ENCODE measurements at regions not wholly inside any gene's neighbourhood (a gene's known extent, or its start where the extent isn't known, plus 50 kb on each side); places are given as distances from the start of the nearest gene placed in this dataset.

DNA sequence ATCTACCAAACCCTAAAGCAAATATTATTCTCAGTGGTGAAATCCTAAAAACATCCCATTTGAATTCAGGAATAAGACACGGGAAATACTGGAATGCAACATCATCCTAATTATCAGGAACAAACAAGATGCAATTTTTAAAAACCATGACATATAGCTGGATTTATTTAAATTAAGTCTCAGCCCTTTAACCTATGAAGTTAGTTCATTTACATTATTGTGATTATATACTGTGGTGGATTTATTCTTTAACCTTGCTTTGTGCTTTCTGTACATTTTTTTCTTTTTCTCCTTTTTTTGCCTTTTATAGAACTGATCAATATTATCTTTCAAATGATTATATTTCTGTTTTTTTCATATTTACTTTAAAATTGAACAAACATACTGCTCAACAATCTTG, 59.8 kb upstream of the ARMC2 start:
- no peak overlapping the region for H3K27ac Mint-ChIP-seq
- no peak overlapping the region for H3K4me2 ChIP-seq
- H3K4me1 Mint-ChIP-seq: no peaks in the 10 kb centered on the region
- no peaks in the 10 kb centered on the region for H3K9me2 ChIP-seq (ENCODE audit: insufficient read depth)
- H3K36me3 ChIP-seq (ENCODE audit: insufficient read depth): no peaks in the 10 kb centered on the region
- peaks cover 9% of the 10 kb centered on the region; the same call in 2 of the 3 replicates for H3K9me3 Mint-ChIP-seq
- H2AFZ ChIP-seq: no peak overlapping the region
- peaks cover under 1% of the 10 kb centered on the region; the same call in 1 of the 2 replicates for H3K4me1 ChIP-seq (ENCODE audit: insufficient read depth)
- H3K4me3 ChIP-seq: no peak overlapping the region
- no peaks in the 10 kb centered on the region for H3F3A ChIP-seq (replicated peaks; ENCODE audit: low read depth)
- DNase-seq (ENCODE audit: low spot score) (no peak), ATAC-seq (no peak)
- H4K20me1 ChIP-seq (replicated peaks; ENCODE audit: insufficient read depth): no peaks in the 10 kb centered on the region
- H3K4me3 Mint-ChIP-seq: no peak overlapping the region
- H3K36me3 Mint-ChIP-seq (ENCODE audit: low read depth): no peaks in the 10 kb centered on the region; the same call in 2 of the 3 replicates
- no peak overlapping the region for H3K27ac ChIP-seq (ENCODE audit: low read depth)
- H3K27me3 ChIP-seq (ENCODE audit: insufficient read depth): no peaks in the 10 kb centered on the region
- H3K27me3 Mint-ChIP-seq (ENCODE audit: insufficient read depth, low read depth, poor library complexity): peaks cover under 1% of the 10 kb centered on the region
- H3K79me2 ChIP-seq (replicated peaks; ENCODE audit: insufficient read depth): no peaks in the 10 kb centered on the region
- TF ChIP-seq, protein P1, sequence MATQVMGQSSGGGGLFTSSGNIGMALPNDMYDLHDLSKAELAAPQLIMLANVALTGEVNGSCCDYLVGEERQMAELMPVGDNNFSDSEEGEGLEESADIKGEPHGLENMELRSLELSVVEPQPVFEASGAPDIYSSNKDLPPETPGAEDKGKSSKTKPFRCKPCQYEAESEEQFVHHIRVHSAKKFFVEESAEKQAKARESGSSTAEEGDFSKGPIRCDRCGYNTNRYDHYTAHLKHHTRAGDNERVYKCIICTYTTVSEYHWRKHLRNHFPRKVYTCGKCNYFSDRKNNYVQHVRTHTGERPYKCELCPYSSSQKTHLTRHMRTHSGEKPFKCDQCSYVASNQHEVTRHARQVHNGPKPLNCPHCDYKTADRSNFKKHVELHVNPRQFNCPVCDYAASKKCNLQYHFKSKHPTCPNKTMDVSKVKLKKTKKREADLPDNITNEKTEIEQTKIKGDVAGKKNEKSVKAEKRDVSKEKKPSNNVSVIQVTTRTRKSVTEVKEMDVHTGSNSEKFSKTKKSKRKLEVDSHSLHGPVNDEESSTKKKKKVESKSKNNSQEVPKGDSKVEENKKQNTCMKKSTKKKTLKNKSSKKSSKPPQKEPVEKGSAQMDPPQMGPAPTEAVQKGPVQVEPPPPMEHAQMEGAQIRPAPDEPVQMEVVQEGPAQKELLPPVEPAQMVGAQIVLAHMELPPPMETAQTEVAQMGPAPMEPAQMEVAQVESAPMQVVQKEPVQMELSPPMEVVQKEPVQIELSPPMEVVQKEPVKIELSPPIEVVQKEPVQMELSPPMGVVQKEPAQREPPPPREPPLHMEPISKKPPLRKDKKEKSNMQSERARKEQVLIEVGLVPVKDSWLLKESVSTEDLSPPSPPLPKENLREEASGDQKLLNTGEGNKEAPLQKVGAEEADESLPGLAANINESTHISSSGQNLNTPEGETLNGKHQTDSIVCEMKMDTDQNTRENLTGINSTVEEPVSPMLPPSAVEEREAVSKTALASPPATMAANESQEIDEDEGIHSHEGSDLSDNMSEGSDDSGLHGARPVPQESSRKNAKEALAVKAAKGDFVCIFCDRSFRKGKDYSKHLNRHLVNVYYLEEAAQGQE (IDR thresholded peaks at IDR 0.05; ENCODE audit: unreplicated experiment): no peak
- TF ChIP-seq CTCF (conservative IDR thresholded peaks at IDR 0.05; ENCODE audit: low read depth in 2 of 2) (no peak), NANOG (IDR thresholded peaks at IDR 0.05; ENCODE audit: borderline replicate concordance) (no peak), STAT1 (IDR thresholded peaks at IDR 0.05; ENCODE audit: unreplicated experiment) (no peak), ZNF331 (CRISPR knock-in tag; IDR thresholded peaks at IDR 0.05; ENCODE audit: low read depth) (no peak), JUNB (IDR thresholded peaks at IDR 0.05; ENCODE audit: unreplicated experiment) (no peak), ZNF114 (CRISPR knock-in tag; IDR thresholded peaks at IDR 0.05) (no peak), EZH2phosphoT487 (IDR thresholded peaks at IDR 0.05; ENCODE audit: unreplicated experiment) (no peak), EZH2 (IDR thresholded peaks at IDR 0.05; ENCODE audit: low read depth, unreplicated experiment) (no peak), POLR2AphosphoS5 (IDR thresholded peaks at IDR 0.05; ENCODE audit: low read depth) (no peak), CREB1 (CRISPR knock-in tag; IDR thresholded peaks at IDR 0.05; ENCODE audit: low read depth) (no peak)
- TF ChIP-seq, protein P2, sequence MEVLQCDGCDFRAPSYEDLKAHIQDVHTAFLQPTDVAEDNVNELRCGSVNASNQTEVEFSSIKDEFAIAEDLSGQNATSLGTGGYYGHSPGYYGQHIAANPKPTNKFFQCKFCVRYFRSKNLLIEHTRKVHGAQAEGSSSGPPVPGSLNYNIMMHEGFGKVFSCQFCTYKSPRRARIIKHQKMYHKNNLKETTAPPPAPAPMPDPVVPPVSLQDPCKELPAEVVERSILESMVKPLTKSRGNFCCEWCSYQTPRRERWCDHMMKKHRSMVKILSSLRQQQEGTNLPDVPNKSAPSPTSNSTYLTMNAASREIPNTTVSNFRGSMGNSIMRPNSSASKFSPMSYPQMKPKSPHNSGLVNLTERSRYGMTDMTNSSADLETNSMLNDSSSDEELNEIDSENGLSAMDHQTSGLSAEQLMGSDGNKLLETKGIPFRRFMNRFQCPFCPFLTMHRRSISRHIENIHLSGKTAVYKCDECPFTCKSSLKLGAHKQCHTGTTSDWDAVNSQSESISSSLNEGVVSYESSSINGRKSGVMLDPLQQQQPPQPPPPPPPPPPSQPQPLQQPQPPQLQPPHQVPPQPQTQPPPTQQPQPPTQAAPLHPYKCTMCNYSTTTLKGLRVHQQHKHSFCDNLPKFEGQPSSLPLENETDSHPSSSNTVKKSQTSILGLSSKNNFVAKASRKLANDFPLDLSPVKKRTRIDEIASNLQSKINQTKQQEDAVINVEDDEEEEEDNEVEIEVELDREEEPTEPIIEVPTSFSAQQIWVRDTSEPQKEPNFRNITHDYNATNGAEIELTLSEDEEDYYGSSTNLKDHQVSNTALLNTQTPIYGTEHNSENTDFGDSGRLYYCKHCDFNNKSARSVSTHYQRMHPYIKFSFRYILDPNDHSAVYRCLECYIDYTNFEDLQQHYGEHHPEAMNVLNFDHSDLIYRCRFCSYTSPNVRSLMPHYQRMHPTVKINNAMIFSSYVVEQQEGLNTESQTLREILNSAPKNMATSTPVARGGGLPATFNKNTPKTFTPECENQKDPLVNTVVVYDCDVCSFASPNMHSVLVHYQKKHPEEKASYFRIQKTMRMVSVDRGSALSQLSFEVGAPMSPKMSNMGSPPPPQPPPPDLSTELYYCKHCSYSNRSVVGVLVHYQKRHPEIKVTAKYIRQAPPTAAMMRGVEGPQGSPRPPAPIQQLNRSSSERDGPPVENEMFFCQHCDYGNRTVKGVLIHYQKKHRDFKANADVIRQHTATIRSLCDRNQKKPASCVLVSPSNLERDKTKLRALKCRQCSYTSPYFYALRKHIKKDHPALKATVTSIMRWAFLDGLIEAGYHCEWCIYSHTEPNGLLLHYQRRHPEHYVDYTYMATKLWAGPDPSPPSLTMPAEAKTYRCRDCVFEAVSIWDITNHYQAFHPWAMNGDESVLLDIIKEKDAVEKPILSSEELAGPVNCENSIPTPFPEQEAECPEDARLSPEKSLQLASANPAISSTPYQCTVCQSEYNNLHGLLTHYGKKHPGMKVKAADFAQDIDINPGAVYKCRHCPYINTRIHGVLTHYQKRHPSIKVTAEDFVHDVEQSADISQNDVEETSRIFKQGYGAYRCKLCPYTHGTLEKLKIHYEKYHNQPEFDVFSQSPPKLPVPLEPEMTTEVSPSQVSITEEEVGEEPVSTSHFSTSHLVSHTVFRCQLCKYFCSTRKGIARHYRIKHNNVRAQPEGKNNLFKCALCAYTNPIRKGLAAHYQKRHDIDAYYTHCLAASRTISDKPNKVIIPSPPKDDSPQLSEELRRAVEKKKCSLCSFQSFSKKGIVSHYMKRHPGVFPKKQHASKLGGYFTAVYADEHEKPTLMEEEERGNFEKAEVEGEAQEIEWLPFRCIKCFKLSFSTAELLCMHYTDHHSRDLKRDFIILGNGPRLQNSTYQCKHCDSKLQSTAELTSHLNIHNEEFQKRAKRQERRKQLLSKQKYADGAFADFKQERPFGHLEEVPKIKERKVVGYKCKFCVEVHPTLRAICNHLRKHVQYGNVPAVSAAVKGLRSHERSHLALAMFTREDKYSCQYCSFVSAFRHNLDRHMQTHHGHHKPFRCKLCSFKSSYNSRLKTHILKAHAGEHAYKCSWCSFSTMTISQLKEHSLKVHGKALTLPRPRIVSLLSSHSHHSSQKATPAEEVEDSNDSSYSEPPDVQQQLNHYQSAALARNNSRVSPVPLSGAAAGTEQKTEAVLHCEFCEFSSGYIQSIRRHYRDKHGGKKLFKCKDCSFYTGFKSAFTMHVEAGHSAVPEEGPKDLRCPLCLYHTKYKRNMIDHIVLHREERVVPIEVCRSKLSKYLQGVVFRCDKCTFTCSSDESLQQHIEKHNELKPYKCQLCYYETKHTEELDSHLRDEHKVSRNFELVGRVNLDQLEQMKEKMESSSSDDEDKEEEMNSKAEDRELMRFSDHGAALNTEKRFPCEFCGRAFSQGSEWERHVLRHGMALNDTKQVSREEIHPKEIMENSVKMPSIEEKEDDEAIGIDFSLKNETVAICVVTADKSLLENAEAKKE (CRISPR knock-in tag; IDR thresholded peaks at IDR 0.05): no peak
- TF ChIP-seq, protein P3, sequence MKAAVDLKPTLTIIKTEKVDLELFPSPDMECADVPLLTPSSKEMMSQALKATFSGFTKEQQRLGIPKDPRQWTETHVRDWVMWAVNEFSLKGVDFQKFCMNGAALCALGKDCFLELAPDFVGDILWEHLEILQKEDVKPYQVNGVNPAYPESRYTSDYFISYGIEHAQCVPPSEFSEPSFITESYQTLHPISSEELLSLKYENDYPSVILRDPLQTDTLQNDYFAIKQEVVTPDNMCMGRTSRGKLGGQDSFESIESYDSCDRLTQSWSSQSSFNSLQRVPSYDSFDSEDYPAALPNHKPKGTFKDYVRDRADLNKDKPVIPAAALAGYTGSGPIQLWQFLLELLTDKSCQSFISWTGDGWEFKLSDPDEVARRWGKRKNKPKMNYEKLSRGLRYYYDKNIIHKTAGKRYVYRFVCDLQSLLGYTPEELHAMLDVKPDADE (IDR thresholded peaks at IDR 0.05): no peak

Data from GM23338 (cell line).